Renal pelvis (tissue), 1 donor: ENCODE measurements at regions not wholly inside any gene's neighbourhood (a gene's known extent, or its start where the extent isn't known, plus 50 kb on each side); places are given as distances from the start of the nearest gene placed in this dataset.

Experiments
- DNase-seq: peaks from one replicate; pipeline ENCODE4 v3.0.0-alpha.2; 2013

DNA sequence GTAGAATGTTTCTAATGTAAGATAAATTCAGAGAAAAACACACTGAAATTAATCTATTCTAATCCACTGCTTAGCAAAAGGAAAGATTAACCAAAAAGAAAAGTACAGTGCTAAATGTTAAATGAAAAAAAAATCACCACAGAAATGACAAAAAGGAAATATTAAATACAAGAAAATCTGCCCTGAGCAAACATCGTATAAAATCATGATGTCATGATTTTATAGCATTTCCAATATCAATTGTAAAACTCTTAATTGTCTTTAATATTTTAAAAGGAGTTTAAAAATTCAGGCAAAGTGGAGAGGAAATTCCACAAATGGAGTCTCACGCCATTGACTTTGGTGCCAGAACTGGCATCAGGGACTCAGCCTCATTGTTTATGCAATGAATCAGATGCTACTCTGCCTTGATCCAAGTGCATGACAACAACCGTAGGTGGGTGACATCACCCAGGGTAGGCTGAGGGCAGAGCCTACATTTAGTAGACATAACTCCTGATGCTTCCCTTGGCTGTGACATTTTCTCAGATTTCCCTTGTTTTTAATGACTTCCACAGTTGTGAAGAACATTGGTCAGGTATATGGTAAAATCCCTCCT is 696.8 kb downstream of the SEMA5A start:
- no peak for DNase-seq

DNA sequence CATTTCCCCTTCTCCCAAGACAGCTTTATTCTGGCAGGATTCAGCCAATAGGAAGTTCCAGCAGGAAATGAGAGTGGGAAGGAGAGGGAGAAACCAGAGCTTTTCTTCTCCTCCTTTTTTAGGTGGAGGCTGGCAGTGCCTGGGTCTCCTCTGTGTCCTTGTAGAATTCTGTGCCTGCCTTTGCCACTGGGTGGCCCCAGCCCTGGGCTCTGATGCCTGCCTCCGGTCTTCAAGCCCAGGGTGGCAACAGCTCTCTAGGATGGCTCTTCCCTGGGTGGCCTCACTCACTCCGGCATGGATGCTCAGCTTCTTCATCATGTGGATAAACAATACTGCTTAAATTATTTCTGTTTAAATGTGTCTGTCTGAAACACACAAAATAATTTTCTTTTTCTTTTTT is 694.8 kb downstream of the SEMA5A start:
- no peak for DNase-seq

DNA sequence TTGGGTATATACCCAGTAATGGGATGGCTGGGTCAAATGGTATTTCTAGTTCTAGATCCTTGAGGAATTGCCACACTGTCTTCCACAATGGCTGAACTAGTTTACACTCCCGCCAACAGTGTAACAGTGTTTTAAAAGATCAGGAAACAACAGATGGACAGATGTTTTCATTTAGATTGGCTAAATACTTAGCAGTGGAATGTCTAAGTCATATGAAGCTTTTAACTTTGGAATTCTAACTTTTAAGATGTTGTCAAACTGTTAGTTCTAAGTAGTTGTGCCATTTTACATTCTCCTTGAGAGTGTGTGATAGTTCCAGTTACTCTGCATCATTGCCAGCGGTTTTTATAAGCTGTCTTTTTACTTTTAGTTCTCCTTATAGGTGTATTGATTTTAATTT is 688.8 kb downstream of the SEMA5A start:
- no peak for DNase-seq

DNA sequence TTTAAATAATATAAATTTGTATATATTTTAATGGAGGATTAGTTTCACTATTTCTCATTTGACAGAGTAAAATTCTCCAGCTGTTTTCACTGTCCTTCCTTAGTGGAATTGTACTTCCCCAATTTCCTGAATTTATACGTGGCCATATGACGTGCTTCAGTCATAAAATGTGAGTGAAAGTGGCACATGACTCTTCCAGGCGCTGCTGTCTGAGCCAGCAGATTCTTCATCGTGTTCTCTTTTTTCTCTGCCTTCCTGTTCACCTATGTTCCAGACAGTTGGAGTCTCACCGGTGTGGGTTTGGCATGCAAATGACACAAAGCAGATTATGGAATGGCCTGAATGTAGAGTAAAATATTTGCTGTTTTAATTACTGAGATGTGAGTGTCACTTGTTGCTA is 684.1 kb downstream of the SEMA5A start:
- no peak for DNase-seq

DNA sequence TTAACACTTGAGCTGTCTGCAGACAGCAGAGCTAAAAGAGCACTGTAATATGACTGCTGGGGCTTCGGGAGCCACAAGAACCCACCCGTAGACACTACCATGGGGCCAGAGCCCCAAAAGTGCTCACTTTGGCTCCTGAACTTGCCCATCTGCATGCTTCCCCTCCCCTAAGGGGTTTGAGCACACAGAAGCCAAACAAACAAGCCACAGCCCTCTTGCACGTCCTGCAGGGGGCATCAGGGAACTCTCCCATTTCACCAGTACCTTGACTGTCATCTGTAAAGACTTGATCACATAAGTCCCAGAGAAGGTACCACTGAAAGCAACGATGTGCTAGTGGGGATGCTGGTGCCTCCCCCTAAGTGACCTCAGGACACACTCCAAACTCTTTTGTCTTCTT is 681.8 kb downstream of the SEMA5A start:
- no peak for DNase-seq

DNA sequence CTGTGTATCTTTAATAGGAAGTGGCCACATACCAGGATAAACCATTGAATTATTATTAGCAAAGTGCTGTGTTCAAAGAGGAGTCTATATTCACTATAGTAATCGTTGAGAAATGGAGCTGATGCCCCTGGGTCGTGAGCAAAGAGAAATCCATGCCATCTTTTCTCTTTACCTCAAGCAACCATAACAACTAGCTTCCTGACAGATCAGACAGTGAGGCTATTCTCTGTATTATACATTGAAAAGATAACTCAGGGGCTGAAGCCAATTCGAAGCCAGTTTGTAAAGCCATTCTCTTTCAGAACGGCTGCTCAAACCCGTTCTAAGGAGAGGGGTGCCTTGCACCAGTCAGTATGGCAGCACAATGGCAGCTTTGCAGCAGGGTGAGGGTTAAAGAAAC is 680.6 kb downstream of the SEMA5A start:
- no peak for DNase-seq

DNA sequence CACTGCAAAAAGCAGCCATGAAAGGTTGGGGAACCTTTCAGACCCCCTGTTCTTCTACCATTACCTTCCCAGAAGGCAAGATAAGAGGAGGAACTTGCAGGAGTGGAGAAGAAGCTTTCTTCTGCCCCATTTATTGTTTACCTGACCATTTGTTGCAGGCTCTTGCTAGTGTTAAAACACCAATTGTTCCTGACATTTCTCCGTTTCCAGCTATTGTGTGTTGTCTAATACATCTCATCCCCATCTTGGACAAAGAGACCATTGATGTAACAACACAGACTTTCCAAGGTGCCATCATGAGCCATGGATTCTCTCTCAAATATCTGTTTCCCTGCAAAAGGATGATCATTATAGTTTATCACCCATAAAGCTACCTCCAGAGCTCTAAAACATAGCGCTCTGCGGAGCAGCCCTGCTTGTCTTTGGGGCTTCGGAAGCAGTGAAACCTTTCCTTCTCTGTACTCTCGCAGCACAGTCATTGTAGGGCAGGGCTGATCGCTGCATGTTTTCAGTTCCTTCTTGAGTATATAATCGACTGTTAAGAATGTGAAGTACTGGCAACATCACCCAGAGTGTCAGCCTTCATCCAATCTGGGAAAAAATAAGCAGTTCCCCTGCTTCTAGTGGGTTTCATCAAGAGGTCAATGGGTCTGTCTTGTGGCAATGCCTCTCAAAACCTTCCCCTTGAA is 680.0 kb downstream of the SEMA5A start:
- no peak for DNase-seq

DNA sequence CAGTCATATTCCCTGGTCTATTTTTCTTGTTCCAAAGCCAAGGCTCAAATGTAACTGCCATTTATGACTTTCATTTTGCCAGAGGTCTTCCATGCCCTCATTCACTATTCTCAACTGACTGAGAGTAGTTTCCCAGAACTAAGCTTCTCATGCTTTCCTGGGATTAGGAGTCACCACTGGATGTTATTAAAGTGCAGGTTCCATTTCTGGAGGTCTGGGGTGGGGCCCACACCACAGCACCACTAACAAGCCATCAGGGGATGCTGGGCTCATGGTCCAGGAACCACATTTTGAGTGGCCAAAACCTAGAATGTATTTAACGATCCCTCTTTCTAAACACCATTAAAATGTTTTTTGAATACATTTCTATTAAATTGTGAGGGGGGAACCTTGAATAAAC is 677.6 kb downstream of the SEMA5A start:
- DNase-seq: no peak

DNA sequence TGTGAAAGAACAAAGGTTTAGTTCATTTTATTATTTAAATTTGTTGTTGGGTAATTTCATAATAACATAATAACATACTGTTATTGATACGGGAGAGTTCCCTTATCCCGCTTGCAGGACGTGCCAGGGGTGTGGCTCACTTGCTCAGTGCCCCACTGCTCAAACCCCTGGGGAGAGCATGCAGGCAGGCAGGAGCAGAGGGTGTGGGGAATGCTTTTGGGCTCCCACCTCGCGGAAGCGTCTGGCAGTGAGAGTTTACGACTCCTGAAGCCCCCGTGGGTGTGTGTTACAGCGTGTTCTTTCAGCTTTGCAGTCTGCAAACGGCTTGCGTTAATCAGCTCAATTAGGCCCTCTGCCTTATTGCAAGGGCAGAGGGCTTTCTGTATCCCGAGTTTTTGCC is 675.9 kb downstream of the SEMA5A start:
- no peak for DNase-seq

DNA sequence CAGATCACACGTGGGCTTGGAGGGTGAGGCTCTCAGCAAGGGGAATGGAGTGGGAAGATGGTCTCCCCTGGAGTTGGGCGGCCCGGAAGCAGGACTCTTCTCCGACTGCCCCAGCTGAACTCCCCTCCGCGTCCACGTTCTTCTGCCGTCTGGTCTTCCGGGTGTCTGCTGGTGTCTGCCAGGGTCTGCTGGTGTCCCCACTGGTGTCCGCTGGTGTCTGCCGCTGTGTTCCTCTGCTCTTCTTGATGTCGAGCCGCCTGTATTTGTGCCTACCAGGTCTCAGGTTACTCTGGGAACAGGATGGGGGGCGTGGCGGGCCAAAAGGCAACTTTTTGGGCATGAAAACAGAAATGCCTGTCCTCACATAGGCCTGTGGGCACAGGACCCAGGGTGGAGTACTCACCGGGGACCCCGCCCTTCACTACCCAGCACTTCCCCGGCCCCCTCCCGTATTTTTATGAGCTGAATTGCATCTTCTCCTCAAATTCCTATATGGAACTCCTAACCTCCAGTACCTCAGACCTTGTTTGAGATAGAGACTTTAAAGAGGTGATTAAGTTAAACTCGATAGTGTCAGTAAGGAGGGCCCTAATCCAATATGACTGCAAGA is 675.4 kb downstream of the SEMA5A start:
- DNase-seq: no peak

DNA sequence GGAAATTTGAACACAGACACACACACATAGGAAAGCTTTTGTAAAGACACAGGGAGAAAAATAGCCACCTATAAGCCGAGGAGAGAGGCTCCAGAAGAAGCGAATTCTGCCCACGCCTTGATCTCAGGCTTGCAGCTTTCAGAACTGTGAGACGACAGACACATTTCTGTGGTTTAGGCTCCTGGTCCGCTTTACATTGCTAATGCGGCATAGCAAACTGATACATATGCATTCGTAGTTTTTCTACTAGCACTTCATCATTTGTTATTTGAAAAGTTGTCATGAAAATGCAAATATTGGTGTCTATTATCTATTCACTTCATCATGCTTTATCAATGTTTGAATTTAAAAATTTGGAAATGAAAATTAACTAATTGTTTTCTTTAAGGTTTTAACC is 674.9 kb downstream of the SEMA5A start:
- DNase-seq: no peak

DNA sequence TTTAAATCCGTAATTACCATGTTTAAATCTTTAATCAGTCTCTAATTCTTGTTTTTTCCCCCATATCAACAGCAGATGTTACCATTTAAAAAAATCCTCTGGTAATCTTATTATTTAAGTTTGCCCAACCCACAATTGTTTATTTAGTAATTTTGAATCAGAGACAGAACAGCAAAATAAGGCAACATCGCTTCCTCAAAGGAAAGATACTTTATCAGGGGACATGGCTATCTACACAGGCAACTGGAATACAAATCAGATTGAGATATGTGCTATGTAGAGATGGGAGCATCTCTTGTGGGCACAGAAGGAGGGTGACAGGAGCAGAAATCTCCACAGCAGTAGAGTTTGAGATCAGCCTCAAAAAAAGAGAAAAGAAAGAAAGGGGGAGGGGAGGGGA is 674.4 kb downstream of the SEMA5A start:
- no peak for DNase-seq

DNA sequence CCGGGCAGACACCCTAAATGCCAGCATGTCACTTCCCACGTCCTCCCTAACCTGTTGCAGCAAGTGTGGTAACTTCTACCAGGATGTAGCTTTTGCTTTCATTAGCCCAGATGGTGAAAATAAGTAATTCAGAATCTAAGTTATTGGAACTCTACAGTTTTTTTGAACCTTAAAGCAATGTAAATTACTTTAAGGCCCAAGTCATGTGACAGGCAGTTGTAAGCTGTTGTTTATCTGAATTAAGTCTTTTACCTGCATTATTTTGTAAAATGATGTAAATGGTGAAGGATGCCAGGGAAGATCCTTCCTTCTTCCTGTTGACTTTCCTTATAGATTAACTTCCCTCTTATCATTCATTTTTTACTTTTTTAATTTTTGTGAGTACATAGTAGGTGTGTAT is 670.2 kb downstream of the SEMA5A start:
- no peak for DNase-seq

DNA sequence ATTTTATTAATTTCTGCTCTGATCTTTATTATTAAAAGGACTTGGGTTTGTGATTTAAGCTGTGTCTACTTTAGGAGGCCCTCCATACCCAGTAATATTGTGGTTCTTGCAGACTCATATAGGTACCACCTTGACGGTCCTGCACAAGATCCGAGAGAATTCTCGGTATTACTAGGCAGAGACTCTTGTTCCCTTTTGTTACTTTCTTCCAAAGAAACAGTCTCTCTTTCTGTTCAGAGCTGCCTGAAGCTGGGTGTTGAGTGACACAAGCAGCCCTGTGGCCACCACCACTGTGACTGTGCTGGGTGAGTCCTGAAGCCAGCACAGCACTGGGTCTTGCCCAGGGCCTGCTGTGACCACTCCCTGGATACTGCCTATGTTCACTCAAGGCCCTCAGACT is 666.6 kb downstream of the SEMA5A start:
- no peak for DNase-seq

DNA sequence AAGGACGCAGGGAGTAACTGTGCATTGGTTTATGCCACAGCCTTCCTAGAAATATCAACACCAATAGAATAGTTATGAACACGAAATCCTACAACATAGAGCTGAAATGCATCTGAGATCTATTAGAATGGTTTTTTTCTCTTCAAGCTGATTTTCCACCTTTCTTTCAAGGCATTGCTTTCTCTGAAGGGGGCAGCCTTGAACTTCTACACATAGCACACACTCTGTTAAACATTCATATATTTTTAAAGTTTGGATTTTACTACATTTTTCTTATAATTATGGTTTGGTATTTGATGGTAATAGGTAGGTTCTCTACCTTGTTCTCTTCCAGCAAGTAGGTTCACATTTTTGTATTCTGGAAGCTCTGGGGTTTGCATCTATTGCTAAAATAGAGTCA is 661.8 kb downstream of the SEMA5A start:
- no peak for DNase-seq

DNA sequence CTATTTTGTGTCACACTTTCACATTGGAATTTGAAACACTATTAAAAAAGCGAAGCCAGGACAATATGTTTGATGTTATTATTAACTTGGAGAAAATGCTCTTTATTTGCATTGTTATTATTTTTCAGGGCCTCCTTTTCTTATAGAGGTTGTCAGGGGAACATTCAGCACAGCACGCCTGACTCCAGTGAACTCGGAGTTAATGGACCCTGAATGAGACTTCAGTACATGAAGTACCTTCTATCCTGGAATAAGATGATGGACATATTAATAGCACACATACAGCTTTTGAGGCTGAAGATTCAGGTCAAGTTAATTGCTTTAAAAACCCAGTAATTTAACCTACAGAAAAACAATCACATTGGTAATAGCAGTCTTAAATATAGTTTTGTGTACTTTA is 652.9 kb downstream of the SEMA5A start:
- DNase-seq: peak; percentile 37

DNA sequence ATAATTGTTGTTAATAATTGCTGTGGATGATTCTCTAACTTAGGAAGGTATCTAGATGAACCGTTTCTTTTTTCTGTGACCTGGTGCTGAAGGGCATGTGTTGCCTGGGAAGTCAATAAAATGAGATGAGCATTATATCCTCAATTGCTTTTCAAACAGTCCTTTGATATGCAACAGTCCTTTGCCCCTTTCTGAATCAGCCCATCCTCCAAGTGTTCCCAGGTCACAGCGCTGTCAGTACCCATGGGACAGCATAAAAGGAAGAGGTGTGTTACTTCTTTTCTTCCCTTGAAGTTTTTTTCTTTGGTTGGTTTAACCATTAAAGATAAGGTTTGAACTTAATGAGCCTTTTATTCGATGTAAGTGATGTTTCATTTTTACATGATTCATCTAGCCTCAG is 651.8 kb downstream of the SEMA5A start:
- no peak for DNase-seq

DNA sequence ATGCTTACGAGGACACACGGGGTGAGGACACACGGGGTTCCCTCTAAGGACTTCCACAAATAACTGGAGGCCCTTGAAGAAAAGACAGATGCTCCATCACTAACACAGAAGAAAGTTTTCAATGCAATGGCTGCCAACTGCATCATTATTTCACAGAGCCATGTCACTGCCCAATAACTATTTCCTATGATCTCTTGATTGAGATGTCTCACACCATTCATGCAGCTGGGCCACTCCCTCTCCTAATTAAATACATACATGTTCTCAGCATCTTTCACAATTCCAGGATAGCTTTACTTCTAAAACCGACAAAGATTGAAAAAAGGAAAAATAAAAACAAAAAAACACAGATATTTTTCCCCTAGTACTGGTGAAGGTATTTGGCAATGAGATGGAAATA is 650.8 kb downstream of the SEMA5A start:
- no peak for DNase-seq

DNA sequence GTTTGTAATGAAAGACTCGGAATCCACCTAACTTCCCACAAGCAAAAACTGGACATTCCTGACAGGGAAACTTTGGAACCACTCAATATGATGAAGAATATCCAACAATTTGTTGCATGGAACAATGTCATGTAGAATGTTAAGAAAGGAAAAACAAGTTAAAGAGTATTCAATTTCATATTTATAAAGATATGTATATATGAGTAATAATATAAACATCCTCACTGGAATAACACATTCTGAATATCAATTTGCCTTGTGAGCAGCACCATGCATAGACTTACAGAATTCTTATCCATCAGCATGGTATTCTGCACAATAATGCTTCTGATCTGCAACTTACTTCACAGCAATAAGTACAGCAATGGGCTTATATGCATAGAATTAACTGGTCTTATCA is 650.3 kb downstream of the SEMA5A start:
- no peak for DNase-seq

DNA sequence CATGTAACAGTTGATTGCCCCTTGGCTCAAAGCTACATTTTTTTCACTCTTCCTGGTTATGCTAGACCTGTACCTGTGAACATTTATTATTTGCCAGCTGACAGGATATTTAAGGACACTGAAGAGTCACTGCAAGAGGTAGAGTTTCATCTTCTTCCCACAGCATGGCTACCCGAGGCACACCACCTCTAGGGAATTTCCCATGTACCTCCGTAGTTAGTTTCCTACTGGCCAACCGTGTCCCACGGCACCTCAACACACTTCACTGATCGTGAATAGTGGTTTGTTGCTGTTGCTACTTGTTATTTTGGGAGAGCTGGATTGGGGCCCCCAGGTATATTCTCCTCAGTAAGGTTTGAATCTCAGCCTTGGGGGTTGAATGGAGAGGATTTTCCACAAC is 648.6 kb downstream of the SEMA5A start:
- DNase-seq: no peak

DNA sequence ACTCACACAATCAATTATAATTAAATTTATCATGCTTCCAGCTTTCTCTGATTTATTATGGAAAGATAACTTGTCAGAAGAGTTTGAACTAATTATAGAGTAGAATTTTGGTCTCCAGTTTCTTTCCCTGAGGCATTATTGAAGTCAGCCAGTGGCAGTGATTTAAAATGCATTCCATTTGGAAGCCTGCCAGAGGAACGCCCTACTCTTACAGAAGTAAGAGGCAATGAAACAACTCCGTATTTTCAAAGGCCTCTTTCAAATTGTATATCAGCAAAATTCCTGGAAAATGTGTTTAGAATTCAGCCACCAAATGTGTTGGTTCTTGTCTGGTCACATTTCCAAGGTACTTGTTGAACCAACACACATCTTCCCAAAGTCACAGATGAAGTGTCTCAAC is 640.9 kb downstream of the SEMA5A start:
- DNase-seq: peak; percentile 17

DNA sequence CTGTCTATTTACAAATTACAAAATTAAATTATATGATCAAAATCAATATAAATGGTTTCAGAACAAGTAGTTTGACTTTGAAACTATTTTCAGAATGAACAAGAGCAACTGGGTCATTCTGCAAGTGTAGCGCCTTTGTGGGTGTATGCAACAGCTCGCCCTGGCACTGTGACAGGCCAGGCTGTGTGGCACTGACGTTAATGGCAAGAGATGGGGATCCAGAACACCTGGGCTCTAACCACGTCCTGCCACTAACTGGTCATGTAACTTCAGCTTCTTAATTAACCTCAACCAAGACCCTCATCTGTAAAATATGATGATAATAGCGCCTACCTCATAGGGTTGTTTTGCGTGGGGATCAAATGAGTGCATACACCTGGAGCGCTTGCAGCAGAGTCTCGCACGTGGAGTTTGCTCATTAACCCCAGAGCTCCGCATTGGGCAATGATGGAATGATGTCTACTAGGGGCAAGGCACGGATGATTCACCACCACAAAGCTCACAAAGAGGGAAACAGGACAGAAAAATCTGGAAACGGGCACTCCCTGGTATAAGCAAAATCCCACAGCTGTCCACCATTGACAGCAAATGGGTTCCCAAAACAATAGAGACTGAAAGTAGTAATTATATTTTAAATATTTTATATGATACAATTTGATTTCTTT is 639.4 kb downstream of the SEMA5A start:
- no peak for DNase-seq

DNA sequence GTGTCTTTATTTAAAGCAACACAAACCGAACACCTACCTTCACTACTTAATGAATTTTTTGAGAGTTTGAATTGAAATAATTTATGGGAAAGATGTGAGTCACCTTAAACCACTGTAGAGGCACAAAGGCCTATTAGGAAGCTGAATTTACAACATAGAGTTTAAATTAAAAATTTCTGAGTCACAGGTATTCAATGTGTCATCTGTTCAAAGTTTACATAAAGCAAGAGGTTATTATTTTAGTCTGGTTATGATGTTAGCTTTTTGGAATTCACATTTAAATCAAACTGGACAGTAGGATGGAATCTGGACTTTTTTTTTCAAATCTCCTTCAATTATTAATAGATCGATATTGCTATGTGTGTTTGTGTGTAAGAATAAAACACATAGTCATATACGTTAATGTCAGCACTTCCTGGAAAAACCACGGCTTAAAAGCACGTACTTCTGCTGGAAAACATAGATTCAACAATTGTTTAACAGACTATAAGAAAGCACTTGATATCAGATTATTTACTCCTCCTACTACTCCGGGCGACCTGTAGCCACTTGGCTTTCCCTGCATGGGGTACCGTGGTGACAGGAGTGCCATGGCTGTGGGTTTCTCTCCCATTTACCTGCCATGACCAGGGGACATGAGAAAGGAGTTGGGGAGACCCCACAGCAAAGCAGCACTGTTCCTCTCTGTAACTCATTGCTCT is 638.6 kb downstream of the SEMA5A start:
- DNase-seq: no peak
